Natural killer cell treated with Interleukin-12 subunit alpha and Interleukin-12 subunit beta and Interleukin-15 and Interleukin-18, amount 100 ng/mL, for 72 hours (primary cell): ENCODE measurements at regions not wholly inside any gene's neighbourhood (a gene's known extent, or its start where the extent isn't known, plus 50 kb on each side); places are given as distances from the start of the nearest gene placed in this dataset.

Source experiments
- ATAC-seq, 2 donors: fragments of 150-1000 bp; cut with Tn5 transposase in 1 of 2; sonication (Bioruptor Pico), chemical (Tn5 transposase) in 1 of 2; 2 replicates each; pipeline ENCODE4 v1.10.0; 2021
- DNase-seq: peaks from one replicate; pipeline ENCODE4 v3.0.0; 2022; ENCODE audit warnings: low spot score
- H3K27ac Mint-ChIP-seq, 2 donors: 1 replicate in 1 of 2; 2 replicates in 1 of 2; pipeline ENCODE4 v1.8.0; 2022; ENCODE audit warnings: mixed read lengths in 2 of 2, mild to moderate bottlenecking in 1 of 2, moderate library complexity in 1 of 2
- H3K27me3 Mint-ChIP-seq, 2 donors: 1 replicate in 1 of 2; 2 replicates in 1 of 2; pipeline ENCODE4 v1.8.0; 2022; ENCODE audit warnings: mixed read lengths in 2 of 2
- H3K36me3 Mint-ChIP-seq: one replicate; pipeline ENCODE4 v1.8.0; 2022; ENCODE audit warnings: mixed read lengths
- H3K4me1 Mint-ChIP-seq, 2 donors: 1 replicate in 1 of 2; 2 replicates in 1 of 2; pipeline ENCODE4 v1.8.0; 2022; ENCODE audit warnings: low read depth in 2 of 2, mixed read lengths in 2 of 2, mild to moderate bottlenecking in 1 of 2
- H3K4me3 Mint-ChIP-seq: one replicate; pipeline ENCODE4 v1.8.0; 2022; ENCODE audit warnings: mixed read lengths
- H3K9me3 Mint-ChIP-seq: 2 replicates; pipeline ENCODE4 v1.8.0; 2022; ENCODE audit warnings: mixed read lengths

GRCh38 chr4:60814549-60814948 lies 385.6 kb upstream of the ADGRL3 start:
- H3K4me1 Mint-ChIP-seq: no peaks in the 10 kb centered on the region
- no peak for ATAC-seq
- no peak for DNase-seq
- H3K4me3 Mint-ChIP-seq: no peak overlapping the region
- no peaks in the 10 kb centered on the region for H3K27me3 Mint-ChIP-seq
- H3K27ac Mint-ChIP-seq: no peak overlapping the region
- peaks cover 25% of the 10 kb centered on the region for H3K9me3 Mint-ChIP-seq
- H3K36me3 Mint-ChIP-seq: peaks cover 5% of the 10 kb centered on the region

DNA sequence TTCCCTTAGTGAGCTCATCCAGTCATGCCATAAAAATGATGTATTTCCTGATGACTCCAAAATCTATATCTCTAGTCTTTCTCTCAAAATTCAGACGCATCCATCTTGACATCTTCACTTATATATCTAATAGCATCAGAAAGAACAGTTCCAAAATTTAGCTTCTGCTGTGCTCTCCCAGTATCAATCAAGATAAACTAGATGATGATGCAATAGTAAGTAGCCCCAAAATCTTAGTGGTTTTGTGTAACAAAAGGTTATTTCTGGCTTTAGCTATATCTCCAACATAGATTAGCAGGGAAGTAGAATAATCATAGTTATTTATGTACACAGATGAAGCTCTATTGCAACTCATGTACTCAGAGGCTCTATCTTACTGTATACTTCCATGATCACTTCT lies 382.5 kb upstream of the ADGRL3 start:
- H3K4me3 Mint-ChIP-seq: no peak overlapping the region
- DNase-seq (no peak), ATAC-seq (no peak)
- peaks cover 29% of the 10 kb centered on the region for H3K9me3 Mint-ChIP-seq
- H3K4me1 Mint-ChIP-seq: no peaks in the 10 kb centered on the region
- H3K27me3 Mint-ChIP-seq: no peaks in the 10 kb centered on the region
- peaks cover 5% of the 10 kb centered on the region for H3K36me3 Mint-ChIP-seq
- H3K27ac Mint-ChIP-seq: no peak overlapping the region

DNA sequence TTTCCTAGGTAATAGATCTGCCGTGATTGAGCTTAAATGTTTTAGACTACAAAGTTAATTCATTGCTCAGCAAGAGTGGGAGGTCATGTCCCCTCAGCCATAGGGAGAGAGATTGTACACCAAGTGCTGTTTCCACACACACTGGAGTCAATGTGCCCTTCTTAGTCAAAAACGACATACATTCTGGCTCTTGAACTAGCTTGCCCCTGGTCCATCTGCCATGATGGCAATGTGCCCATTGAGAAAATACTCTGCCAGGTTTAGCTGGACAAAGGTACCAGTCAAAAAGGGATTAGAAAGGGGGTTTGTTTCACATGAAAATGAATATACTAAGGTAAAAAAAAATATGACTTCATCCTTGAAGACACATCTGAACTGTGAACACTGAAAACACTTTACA lies 377.1 kb upstream of the ADGRL3 start:
- Mint-ChIP-seq H3K9me3 (peaks cover 23% of the 10 kb centered on the region), H3K27ac (no peak overlapping the region), H3K27me3 (no peaks in the 10 kb centered on the region), H3K4me3 (no peak overlapping the region), H3K4me1 (no peaks in the 10 kb centered on the region), H3K36me3 (no peaks in the 10 kb centered on the region)
- DNase-seq (no peak), ATAC-seq (no peak)

GRCh38 chr4:60840020-60840419 lies 360.1 kb upstream of the ADGRL3 start:
- Mint-ChIP-seq H3K27me3 (no peaks in the 10 kb centered on the region), H3K9me3 (peaks cover 14% of the 10 kb centered on the region), H3K27ac (no peak overlapping the region), H3K4me3 (no peak overlapping the region), H3K4me1 (no peaks in the 10 kb centered on the region), H3K36me3 (peaks cover 13% of the 10 kb centered on the region)
- ATAC-seq (no peak), DNase-seq (no peak)

DNA sequence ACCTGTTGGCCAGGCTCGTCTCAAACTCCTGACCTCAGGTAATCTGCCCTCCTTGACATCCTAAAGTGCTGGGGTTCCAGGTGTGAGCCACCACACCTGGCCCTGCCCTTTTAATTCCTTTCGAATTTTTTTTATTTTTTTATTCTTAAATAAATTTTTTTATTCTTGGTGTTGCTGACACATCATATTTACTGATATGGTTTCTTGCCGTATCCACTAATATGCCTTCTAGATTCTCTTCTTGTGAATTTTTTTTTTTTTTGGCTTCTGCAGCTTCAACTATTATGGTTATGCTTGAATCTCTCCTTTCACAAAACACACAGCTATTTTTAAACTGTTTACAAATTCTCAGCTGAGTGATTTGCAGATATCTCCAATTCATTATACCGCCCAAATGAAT lies 353.4 kb upstream of the ADGRL3 start:
- Mint-ChIP-seq H3K4me3 (no peak overlapping the region), H3K9me3 (peaks cover 18% of the 10 kb centered on the region), H3K27me3 (no peaks in the 10 kb centered on the region), H3K4me1 (no peaks in the 10 kb centered on the region), H3K36me3 (peaks cover 16% of the 10 kb centered on the region), H3K27ac (no peak overlapping the region)
- DNase-seq (no peak), ATAC-seq (no peak)

GRCh38 chr4:60847614-60848013 lies 352.5 kb upstream of the ADGRL3 start:
- no peak overlapping the region for H3K4me3 Mint-ChIP-seq
- no peak overlapping the region for H3K27ac Mint-ChIP-seq
- H3K27me3 Mint-ChIP-seq: no peaks in the 10 kb centered on the region
- ATAC-seq (no peak), DNase-seq (no peak)
- H3K9me3 Mint-ChIP-seq: peaks cover 21% of the 10 kb centered on the region
- H3K4me1 Mint-ChIP-seq: no peaks in the 10 kb centered on the region
- H3K36me3 Mint-ChIP-seq: peaks cover 20% of the 10 kb centered on the region

GRCh38 chr4:60857130-60857753 lies 342.9 kb upstream of the ADGRL3 start:
- ATAC-seq: no peak
- H3K4me3 Mint-ChIP-seq: no peak overlapping the region
- no peaks in the 10 kb centered on the region for H3K36me3 Mint-ChIP-seq
- H3K9me3 Mint-ChIP-seq: peaks cover 22% of the 10 kb centered on the region
- no peak for DNase-seq
- no peaks in the 10 kb centered on the region for H3K27me3 Mint-ChIP-seq
- no peaks in the 10 kb centered on the region for H3K4me1 Mint-ChIP-seq
- H3K27ac Mint-ChIP-seq: no peak overlapping the region

GRCh38 chr4:60863442-60863841 lies 336.7 kb upstream of the ADGRL3 start:
- Mint-ChIP-seq H3K27ac (no peak overlapping the region), H3K36me3 (no peaks in the 10 kb centered on the region), H3K4me3 (no peak overlapping the region), H3K27me3 (no peaks in the 10 kb centered on the region), H3K4me1 (no peaks in the 10 kb centered on the region), H3K9me3 (peaks cover 26% of the 10 kb centered on the region)
- ATAC-seq (no peak), DNase-seq (no peak)

DNA sequence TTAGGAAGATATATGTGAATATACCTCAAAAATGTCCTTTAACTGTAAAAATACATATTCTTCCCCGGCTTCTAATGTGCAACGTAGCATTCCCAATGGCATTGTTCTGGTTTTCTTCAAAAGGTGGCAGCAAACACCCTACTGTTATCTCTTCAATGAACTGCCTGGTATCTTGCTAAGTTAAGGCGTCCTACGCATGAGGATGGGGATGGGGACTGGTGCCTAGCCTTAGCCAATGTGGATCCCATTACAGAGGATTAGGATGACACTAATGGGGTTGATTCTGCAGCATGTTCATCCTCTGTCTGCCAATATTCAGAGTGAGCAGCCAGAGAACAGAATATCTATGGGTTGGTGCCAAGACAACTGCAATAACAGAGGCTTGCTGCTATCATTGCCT lies 334.9 kb upstream of the ADGRL3 start:
- no peaks in the 10 kb centered on the region for H3K27me3 Mint-ChIP-seq
- no peaks in the 10 kb centered on the region for H3K4me1 Mint-ChIP-seq
- ATAC-seq (no peak), DNase-seq (no peak)
- H3K4me3 Mint-ChIP-seq: no peak overlapping the region
- peaks cover 27% of the 10 kb centered on the region for H3K9me3 Mint-ChIP-seq
- no peak overlapping the region for H3K27ac Mint-ChIP-seq
- no peaks in the 10 kb centered on the region for H3K36me3 Mint-ChIP-seq

- no peaks in the 10 kb centered on the region for H3K36me3 Mint-ChIP-seq
- H3K27ac Mint-ChIP-seq: no peak overlapping the region
- peaks cover 28% of the 10 kb centered on the region for H3K9me3 Mint-ChIP-seq
- DNase-seq (no peak), ATAC-seq (no peak)
- H3K27me3 Mint-ChIP-seq: no peaks in the 10 kb centered on the region
- H3K4me3 Mint-ChIP-seq: no peak overlapping the region
- no peaks in the 10 kb centered on the region for H3K4me1 Mint-ChIP-seq
Observed at GRCh38 chr4:60868232-60868960, 331.7 kb upstream of the ADGRL3 start.

GRCh38 chr4:60879135-60879701 lies 320.9 kb upstream of the ADGRL3 start:
- ATAC-seq: no peak
- H3K27ac Mint-ChIP-seq: no peak overlapping the region
- H3K4me1 Mint-ChIP-seq: no peaks in the 10 kb centered on the region
- no peaks in the 10 kb centered on the region for H3K36me3 Mint-ChIP-seq
- no peaks in the 10 kb centered on the region for H3K27me3 Mint-ChIP-seq
- no peak for DNase-seq
- H3K9me3 Mint-ChIP-seq: peaks cover 11% of the 10 kb centered on the region
- H3K4me3 Mint-ChIP-seq: no peak overlapping the region

- Mint-ChIP-seq H3K4me3 (no peak overlapping the region), H3K4me1 (no peaks in the 10 kb centered on the region), H3K27ac (no peak overlapping the region), H3K36me3 (peaks cover 19% of the 10 kb centered on the region), H3K27me3 (no peaks in the 10 kb centered on the region), H3K9me3 (peaks cover 15% of the 10 kb centered on the region)
- DNase-seq: no peak
- ATAC-seq: no peak
Observed at GRCh38 chr4:60884587-60884986, 315.5 kb upstream of the ADGRL3 start.

DNA sequence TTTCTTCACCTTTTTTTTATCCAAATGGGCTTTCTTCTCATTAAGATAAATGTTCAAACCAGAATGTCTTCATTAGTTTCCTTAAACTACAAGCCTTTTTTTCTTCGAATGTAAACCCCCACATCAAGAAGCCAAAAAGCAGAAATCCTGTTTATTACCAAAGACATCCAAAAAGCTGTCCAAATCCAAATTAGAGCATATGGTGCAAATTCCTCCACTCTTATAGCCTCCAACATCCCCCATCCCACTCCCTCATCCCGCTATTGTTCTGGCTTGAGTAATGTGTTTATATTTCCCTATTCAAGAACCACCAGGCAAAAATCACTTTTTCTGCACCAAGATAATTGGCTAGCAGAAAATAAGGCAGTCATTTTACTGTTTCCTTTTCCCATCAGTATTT lies 315.1 kb upstream of the ADGRL3 start:
- no peak overlapping the region for H3K4me3 Mint-ChIP-seq

GRCh38 chr4:60890743-60891142 lies 309.4 kb upstream of the ADGRL3 start:
- no peak for DNase-seq
- H3K9me3 Mint-ChIP-seq: peaks cover 32% of the 10 kb centered on the region
- H3K4me3 Mint-ChIP-seq: no peak overlapping the region
- ATAC-seq: no peak
- no peaks in the 10 kb centered on the region for H3K27me3 Mint-ChIP-seq
- no peak overlapping the region for H3K27ac Mint-ChIP-seq
- H3K36me3 Mint-ChIP-seq: peaks cover 22% of the 10 kb centered on the region
- H3K4me1 Mint-ChIP-seq: no peaks in the 10 kb centered on the region

More for the DNA sequence above, 315.1 kb upstream of the ADGRL3 start:
- Mint-ChIP-seq H3K27ac (no peak overlapping the region), H3K36me3 (peaks cover 22% of the 10 kb centered on the region), H3K27me3 (no peaks in the 10 kb centered on the region), H3K4me1 (no peaks in the 10 kb centered on the region), H3K9me3 (peaks cover 19% of the 10 kb centered on the region)
- ATAC-seq (no peak), DNase-seq (no peak)
